ENCODE measurements at regions not wholly inside any gene's neighbourhood (a gene's known extent, or its start where the extent isn't known, plus 50 kb on each side); places are given as distances from the start of the nearest gene placed in this dataset.

DNA sequence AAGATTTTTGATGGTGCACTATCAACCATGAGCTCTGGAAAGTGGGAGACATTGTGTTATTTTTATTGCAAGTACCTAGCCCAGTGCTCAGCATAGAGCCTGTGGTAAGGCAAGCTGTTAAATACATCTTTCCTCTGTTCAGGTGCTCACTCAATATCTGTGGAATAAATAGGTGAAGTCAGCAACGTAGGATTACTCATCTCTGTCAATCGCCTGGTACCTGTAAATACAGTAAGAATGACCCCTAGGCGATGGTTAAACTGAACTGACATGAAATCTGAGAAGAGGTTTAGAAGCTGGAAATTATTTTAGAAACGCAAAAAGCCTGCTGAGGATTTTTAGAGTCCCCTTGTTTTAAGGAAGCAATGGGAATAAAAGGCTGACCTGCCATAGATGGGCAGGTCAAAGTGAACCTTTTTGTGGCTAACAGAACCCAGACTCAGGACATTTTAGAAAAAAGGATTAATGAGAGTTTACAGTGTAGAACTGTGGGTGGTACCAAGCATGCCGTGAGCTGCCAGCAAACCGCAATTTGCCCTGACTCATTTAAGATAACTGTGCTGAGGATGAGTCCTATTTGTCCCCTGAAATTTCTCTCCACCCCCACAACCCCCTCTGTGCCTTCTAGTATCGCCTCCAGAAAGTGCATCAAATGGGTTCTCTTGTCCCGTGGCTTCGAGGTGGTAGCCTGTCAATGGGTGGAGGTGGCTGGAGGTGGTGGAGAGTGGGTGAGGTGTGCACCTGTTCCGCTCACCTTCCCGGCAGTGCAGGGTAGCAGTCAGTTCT is 375.1 kb downstream of the MED10 start:
- POLR2A ChIA-PET: no interaction called here
- intact Hi-C loops (cut with micrococcal nuclease): no loop called here

DNA sequence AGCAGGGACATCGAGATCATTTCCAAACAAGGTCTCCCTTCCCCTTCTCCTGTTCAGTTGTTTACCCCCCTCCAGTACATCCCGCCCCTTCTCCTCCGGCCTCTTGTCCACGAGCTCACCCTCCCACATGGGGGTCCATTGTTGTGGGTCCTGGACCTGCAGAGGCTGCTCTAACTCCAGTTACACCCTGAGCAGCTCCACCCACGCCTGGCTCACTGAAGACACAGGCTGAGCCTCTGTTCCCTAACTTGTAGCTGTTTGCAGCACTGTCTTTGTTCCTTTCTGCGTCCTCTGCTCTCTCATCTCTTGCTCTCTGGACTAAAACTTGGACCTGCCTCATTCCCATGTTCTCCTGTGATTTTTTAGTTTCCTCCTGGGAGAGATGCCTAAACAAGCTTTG is 377.5 kb downstream of the MED10 start:
- Mint-ChIP-seq H3K4me3 (no peak overlapping the region), H3K27ac (no peak overlapping the region), H3K9me3 (peaks cover 4 to 28% (median 11%) of the 10 kb centered on the region in 11 donors), H3K36me3 (peaks cover 0 to 7% (median 0%) of the 10 kb centered on the region in 5 donors), H3K4me1 (no peaks in the 10 kb centered on the region), H3K27me3 (peaks cover 0 to 40% (median 16%) of the 10 kb centered on the region in 5 donors)
- no peaks in the 10 kb centered on the region for H3K27me3 ChIP-seq (ENCODE audit: control insufficient read depth in 2 of 2, insufficient read depth in 2 of 2, low read length in 2 of 2)
- no peaks in the 10 kb centered on the region for H3K36me3 ChIP-seq (ENCODE audit: control insufficient read depth in 2 of 3, insufficient read depth in 3 of 3, low read length in 3 of 3)
- ChIA-PET CTCF (no interaction called here), POLR2A (no interaction called here)
- DNase-seq (no peak), ATAC-seq (no peak)
- H3K4me1 ChIP-seq (ENCODE audit: control insufficient read depth in 2 of 2, insufficient read depth in 2 of 2, low read length in 2 of 2): no peaks in the 10 kb centered on the region
- H3K9me3 ChIP-seq (ENCODE audit: control insufficient read depth in 2 of 3, low read length in 3 of 3): peaks cover 0 to 2% (median 0%) of the 10 kb centered on the region in 3 experiments
- no peak overlapping the region for H3K4me3 ChIP-seq (ENCODE audit: low read length)
- intact Hi-C loops (cut with micrococcal nuclease): no loop called here
- no peak overlapping the region for H3K27ac ChIP-seq (ENCODE audit: low read depth, low read length)

More for the DNA sequence above, 375.1 kb downstream of the MED10 start:
- Mint-ChIP-seq H3K27me3 (peaks cover 0 to 41% (median 17%) of the 10 kb centered on the region in 5 donors), H3K9me3 (peaks cover 0 to 13% (median 3%) of the 10 kb centered on the region in 11 donors), H3K4me3 (no peak overlapping the region), H3K36me3 (no peaks in the 10 kb centered on the region), H3K4me1 (no peaks in the 10 kb centered on the region), H3K27ac (peak overlapping the region in 1 of 9 donors; percentile 22)
- CTCF ChIA-PET: no interaction called here
- H3K27ac ChIP-seq (ENCODE audit: low read depth, low read length): no peak overlapping the region
- no peaks in the 10 kb centered on the region for H3K9me3 ChIP-seq (ENCODE audit: control insufficient read depth in 2 of 3, low read length in 3 of 3)
- no peaks in the 10 kb centered on the region for H3K36me3 ChIP-seq (ENCODE audit: control insufficient read depth in 2 of 3, insufficient read depth in 3 of 3, low read length in 3 of 3)
- no peaks in the 10 kb centered on the region for H3K27me3 ChIP-seq (ENCODE audit: control insufficient read depth in 2 of 2, insufficient read depth in 2 of 2, low read length in 2 of 2)
- DNase-seq (no peak), ATAC-seq (no peak)
- no peak overlapping the region for H3K4me3 ChIP-seq (ENCODE audit: low read length)
- H3K4me1 ChIP-seq (ENCODE audit: control insufficient read depth in 2 of 2, insufficient read depth in 2 of 2, low read length in 2 of 2): no peaks in the 10 kb centered on the region

DNA sequence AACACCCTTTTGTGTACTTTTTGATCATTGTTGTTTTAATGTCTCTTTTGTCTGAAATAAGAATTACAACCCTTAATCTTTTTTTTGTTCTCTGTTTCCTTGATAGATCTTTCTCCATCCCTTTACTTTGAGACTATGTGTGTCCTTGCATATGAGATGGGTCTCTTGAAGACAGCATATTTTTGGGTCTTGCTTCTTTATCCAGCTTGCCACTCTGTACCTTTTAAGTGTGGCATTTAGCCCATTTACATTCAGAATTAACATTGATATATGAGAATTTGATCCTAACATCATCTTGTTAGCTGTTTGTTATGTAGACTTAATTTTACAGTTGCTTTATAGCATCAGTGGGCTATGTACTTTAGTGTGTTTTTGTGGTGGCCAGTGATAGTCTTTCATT is 382.5 kb downstream of the MED10 start:
- no peaks in the 10 kb centered on the region for H3K4me1 Mint-ChIP-seq
- Histone ChIP-seq H3K27me3 (ENCODE audit: control insufficient read depth in 2 of 2, insufficient read depth in 2 of 2, low read length in 2 of 2) (no peaks in the 10 kb centered on the region), H3K9me3 (ENCODE audit: control insufficient read depth in 2 of 3, low read length in 3 of 3) (peaks cover 0 to 10% (median 0%) of the 10 kb centered on the region in 3 experiments), H3K27ac (ENCODE audit: low read depth, low read length) (no peak overlapping the region), H3K36me3 (ENCODE audit: control insufficient read depth in 2 of 3, insufficient read depth in 3 of 3, low read length in 3 of 3) (no peaks in the 10 kb centered on the region), H3K4me1 (ENCODE audit: control insufficient read depth in 2 of 2, insufficient read depth in 2 of 2, low read length in 2 of 2) (no peaks in the 10 kb centered on the region), H3K4me3 (ENCODE audit: low read length) (no peak overlapping the region)
- DNase-seq: no peak
- no peak for ATAC-seq
- H3K4me3 Mint-ChIP-seq: no peak overlapping the region
- H3K9me3 Mint-ChIP-seq: peaks cover 12 to 70% (median 32%) of the 10 kb centered on the region in 11 donors
- H3K27ac Mint-ChIP-seq: no peak overlapping the region
- H3K36me3 Mint-ChIP-seq: peaks cover 0 to 7% (median 0%) of the 10 kb centered on the region in 5 donors
- H3K27me3 Mint-ChIP-seq: peaks cover 0 to 8% (median 3%) of the 10 kb centered on the region in 5 donors
- intact Hi-C loops (cut with micrococcal nuclease): no loop called here
- POLR2A ChIA-PET: no interaction called here
- CTCF ChIA-PET: no interaction called here

DNA sequence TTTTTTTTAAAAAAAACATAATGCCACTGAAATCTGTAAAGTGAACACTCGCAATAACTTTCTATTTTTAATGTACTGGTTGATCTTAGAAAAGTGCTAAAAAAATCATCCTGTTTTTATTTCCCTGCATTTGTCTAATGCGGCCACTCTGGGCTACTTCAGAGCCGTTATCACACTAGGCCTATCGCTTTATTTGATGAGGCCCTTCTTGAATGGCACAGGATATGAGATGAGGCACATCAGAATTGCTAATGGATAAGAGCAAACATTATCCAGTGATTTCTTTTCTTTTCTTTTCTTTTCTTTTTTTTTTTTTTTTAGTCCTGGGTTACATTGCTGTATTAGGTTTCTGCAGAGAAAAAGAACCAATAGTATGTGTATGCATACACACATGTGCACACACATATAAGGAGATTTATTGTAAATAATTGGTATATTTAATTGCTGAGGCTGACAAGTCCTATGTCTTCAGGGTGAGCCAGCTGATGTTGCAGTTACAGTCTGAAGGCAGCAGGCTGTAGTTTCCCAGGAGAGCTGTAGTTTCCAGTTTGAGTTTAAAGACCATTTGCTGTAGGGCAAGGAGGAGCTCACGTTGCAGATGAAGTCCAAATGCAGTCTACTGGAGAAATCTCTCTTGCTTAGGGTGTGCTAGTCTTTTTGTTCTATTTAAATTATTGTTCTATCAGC is 391.7 kb downstream of the MED10 start:
- Mint-ChIP-seq H3K9me3 (peaks cover 0 to 9% (median 4%) of the 10 kb centered on the region in 11 donors), H3K36me3 (no peaks in the 10 kb centered on the region), H3K4me1 (no peaks in the 10 kb centered on the region), H3K4me3 (no peak overlapping the region), H3K27ac (no peak overlapping the region), H3K27me3 (peaks cover 0 to 5% (median 0%) of the 10 kb centered on the region in 5 donors)
- H3K4me3 ChIP-seq (ENCODE audit: low read length): no peak overlapping the region
- H3K9me3 ChIP-seq (ENCODE audit: control insufficient read depth in 2 of 3, low read length in 3 of 3): no peaks in the 10 kb centered on the region
- POLR2A ChIA-PET: interaction anchor here (0.6 kb wide), 1 partner anchor 31 kb away, joined by 4 read pairs; no protein-coding TSS in a partner anchor
- ATAC-seq (no peak), DNase-seq (no peak)
- H3K27me3 ChIP-seq (ENCODE audit: control insufficient read depth in 2 of 2, insufficient read depth in 2 of 2, low read length in 2 of 2): no peaks in the 10 kb centered on the region
- no peaks in the 10 kb centered on the region for H3K4me1 ChIP-seq (ENCODE audit: control insufficient read depth in 2 of 2, insufficient read depth in 2 of 2, low read length in 2 of 2)
- intact Hi-C loops (cut with micrococcal nuclease): no loop called here
- no peaks in the 10 kb centered on the region for H3K36me3 ChIP-seq (ENCODE audit: control insufficient read depth in 2 of 3, insufficient read depth in 3 of 3, low read length in 3 of 3)
- CTCF ChIA-PET: no interaction called here
- no peak overlapping the region for H3K27ac ChIP-seq (ENCODE audit: low read depth, low read length)

GRCh38 chr5:5985332-5985731 is 393.0 kb downstream of the MED10 start:
- H3K36me3 Mint-ChIP-seq: no peaks in the 10 kb centered on the region
- DNase-seq (no peak), ATAC-seq (no peak)
- intact Hi-C loops (cut with micrococcal nuclease): no loop called here
- no peaks in the 10 kb centered on the region for H3K4me1 ChIP-seq (ENCODE audit: control insufficient read depth in 2 of 2, insufficient read depth in 2 of 2, low read length in 2 of 2)
- no peaks in the 10 kb centered on the region for H3K9me3 ChIP-seq (ENCODE audit: control insufficient read depth in 2 of 3, low read length in 3 of 3)
- ChIA-PET CTCF (no interaction called here), POLR2A (no interaction called here)
- H3K36me3 ChIP-seq (ENCODE audit: control insufficient read depth in 2 of 3, insufficient read depth in 3 of 3, low read length in 3 of 3): no peaks in the 10 kb centered on the region
- no peak overlapping the region for H3K4me3 ChIP-seq (ENCODE audit: low read length)
- H3K27me3 Mint-ChIP-seq: peaks cover 0 to 7% (median under 1%) of the 10 kb centered on the region in 5 donors
- H3K9me3 Mint-ChIP-seq: peaks cover 0 to 6% (median 0%) of the 10 kb centered on the region in 11 donors
- no peak overlapping the region for H3K27ac Mint-ChIP-seq
- H3K27me3 ChIP-seq (ENCODE audit: control insufficient read depth in 2 of 2, insufficient read depth in 2 of 2, low read length in 2 of 2): no peaks in the 10 kb centered on the region
- peaks cover 0 to 1% (median 0%) of the 10 kb centered on the region in 7 donors for H3K4me1 Mint-ChIP-seq
- H3K4me3 Mint-ChIP-seq: no peak overlapping the region
- no peak overlapping the region for H3K27ac ChIP-seq (ENCODE audit: low read depth, low read length)

DNA sequence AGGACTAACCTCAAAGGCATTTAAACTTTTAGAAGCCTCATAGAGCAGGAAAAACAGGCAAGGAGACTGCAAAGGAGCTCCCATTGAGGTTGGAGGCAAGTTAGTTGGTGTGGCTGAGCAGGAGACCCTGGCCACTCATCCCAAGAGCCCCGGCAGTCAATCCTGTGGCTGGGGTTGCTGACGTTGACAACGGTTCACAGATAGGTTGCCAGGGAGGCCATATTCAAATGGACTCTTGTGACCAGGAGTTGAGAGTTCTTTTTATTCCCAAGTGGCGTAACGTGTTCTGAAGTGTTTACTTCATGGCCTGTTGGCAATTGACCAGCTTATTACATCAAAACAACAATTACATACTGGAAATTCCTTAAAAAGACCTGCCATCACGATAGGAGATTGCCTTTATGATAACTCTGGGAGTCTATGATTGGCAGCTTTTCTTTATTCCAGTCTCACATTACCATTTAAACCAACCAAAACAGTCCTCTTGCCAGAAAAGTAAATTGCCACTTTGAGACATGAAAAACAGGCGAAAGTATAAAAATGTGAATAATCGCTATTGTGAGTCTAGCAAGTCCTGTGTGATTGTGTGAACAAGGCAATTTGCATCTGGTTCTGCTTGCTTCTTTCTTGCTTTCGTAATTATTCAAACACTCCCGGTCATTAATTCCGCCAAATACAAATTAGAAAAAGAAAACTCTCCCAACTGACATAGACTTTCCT is 394.9 kb downstream of the MED10 start:
- Histone ChIP-seq H3K4me3 (ENCODE audit: low read length) (no peak overlapping the region), H3K4me1 (ENCODE audit: control insufficient read depth in 2 of 2, insufficient read depth in 2 of 2, low read length in 2 of 2) (no peaks in the 10 kb centered on the region), H3K27me3 (ENCODE audit: control insufficient read depth in 2 of 2, insufficient read depth in 2 of 2, low read length in 2 of 2) (no peaks in the 10 kb centered on the region), H3K9me3 (ENCODE audit: control insufficient read depth in 2 of 3, low read length in 3 of 3) (no peaks in the 10 kb centered on the region), H3K27ac (ENCODE audit: low read depth, low read length) (no peak overlapping the region), H3K36me3 (ENCODE audit: control insufficient read depth in 2 of 3, insufficient read depth in 3 of 3, low read length in 3 of 3) (no peaks in the 10 kb centered on the region)
- Mint-ChIP-seq H3K9me3 (peaks cover 0 to 4% (median 0%) of the 10 kb centered on the region in 11 donors), H3K36me3 (no peaks in the 10 kb centered on the region), H3K27ac (no peak overlapping the region), H3K27me3 (peaks cover 0 to 17% (median 3%) of the 10 kb centered on the region in 5 donors), H3K4me1 (peaks cover 0 to 9% (median 0%) of the 10 kb centered on the region in 7 donors), H3K4me3 (no peak overlapping the region)
- ATAC-seq (no peak), DNase-seq (no peak)
- ChIA-PET CTCF (no interaction called here), POLR2A (no interaction called here)
- intact Hi-C loops (cut with micrococcal nuclease): no loop called here

Measured in naive thymus-derived CD4-positive, alpha-beta T cell (primary cell).